Heart left ventricle (tissue), 13 donors: ENCODE measurements at regions not wholly inside any gene's neighbourhood (a gene's known extent, or its start where the extent isn't known, plus 50 kb on each side); places are given as distances from the start of the nearest gene placed in this dataset.

Experiments
- CTCF ChIP-seq, 12 donors: fragments of 200-600 bp; sonication (generic) in 4 of 12; IDR thresholded peaks; one replicate each; pipeline versions ENCODE4 v1.5.0 to v1.8.0; 2018 to 2022; ENCODE audit warnings: antibody characterized with exemption in 12 of 12, mild to moderate bottlenecking in 5 of 12
- POLR2A ChIP-seq, 2 donors: fragments of 450-650 bp; IDR thresholded peaks; one replicate each; pipeline ENCODE4 v1.6.1; 2017; ENCODE audit warnings: antibody characterized with exemption in 2 of 2, mild to moderate bottlenecking in 2 of 2, moderate library complexity in 2 of 2
- donor health status: ischemic (EF 13 %, LVEDD 7.1; RV severe dilation, severe dysfunction).
- donor health status: DM: no; HTN: yes; CAD: no.
- donor health status: DM: no; HTN: no; CAD: no.
- donor health status: ischemic (EF 25% LVEDD 6.9; RV normal size, moderate dysfunction).
- donor health status: ischemic (EF 25% LVEDD 5.7; RV mildly dilated, moderate dysfunction).
- donor health status: ischemic (EF 35%, LVEDD 5.7; RV mildly dilated, moderate dysfunction).
- donor health status: nonischemic (EF 11% LVEDD 7.7; RV severe dilation, severe dysfunction).
- donor health status: DM: yes; HTN: yes; CAD: no.
- donor health status: PGD.
- donor health status: ischemic (EF 29% LVEDD 5.4; RV normal size, mild dysfunction).
- donor health status: nonischemic (EF 23%, LVEDD 6.1; RV moderate dilation, normal function).

GRCh38 chr1:117308311-117308916, 58.8 kb upstream of the MAN1A2 start:
- TF ChIP-seq CTCF (IDR thresholded peaks at IDR 0.05) (no peak), POLR2A (IDR thresholded peaks at IDR 0.05) (no peak)
